H1 (cell line): ENCODE measurements at regions not wholly inside any gene's neighbourhood (a gene's known extent, or its start where the extent isn't known, plus 50 kb on each side); places are given as distances from the start of the nearest gene placed in this dataset.

ENCODE experiments used
- CBX5 ChIP-seq: fragments of 300-800, 300-1000 bp; sonication (generic); IDR thresholded peaks from 2 replicates; pipeline ENCODE4 v1.7.1; 2016; ENCODE audit warnings: antibody characterized with exemption, low read length, low read depth
- PHF8 ChIP-seq: fragments of 200-600 bp; sonication (generic); conservative IDR thresholded peaks from 2 replicates; pipeline ENCODE4 v1.7.1; 2012; ENCODE audit warnings: low read depth, mild to moderate bottlenecking, inconsistent platforms, low read length, moderate library complexity
- TF ChIP-seq, protein P1 (sequence below): IDR thresholded peaks from 2 replicates; pipeline ENCODE4 v1.6.1; 2012; ENCODE audit warnings: inconsistent platforms

DNA sequence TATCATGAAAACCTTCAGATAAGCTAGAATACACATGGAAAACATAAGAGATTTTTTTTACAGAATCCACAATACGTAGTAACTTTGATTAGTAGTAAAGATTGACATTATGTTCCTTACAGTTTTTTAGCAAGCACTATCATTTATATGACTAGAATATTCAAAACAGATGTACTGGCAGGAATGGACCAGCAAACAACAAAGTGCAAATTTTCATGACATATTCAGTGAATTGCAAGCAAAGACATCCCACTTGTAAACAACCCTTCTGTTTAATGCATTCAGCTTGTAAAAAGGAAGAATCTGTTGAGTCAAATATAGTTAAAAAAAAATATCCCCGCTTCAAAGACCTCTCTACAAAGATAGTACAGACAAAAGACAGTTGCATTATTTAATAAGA is 403.7 kb upstream of the TRAM1L1 start (continued):
- TF ChIP-seq CBX5 (no peak), PHF8 (no peak)
- TF ChIP-seq, protein P1, sequence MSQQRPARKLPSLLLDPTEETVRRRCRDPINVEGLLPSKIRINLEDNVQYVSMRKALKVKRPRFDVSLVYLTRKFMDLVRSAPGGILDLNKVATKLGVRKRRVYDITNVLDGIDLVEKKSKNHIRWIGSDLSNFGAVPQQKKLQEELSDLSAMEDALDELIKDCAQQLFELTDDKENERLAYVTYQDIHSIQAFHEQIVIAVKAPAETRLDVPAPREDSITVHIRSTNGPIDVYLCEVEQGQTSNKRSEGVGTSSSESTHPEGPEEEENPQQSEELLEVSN, result no peak
- TF ChIP-seq, all 59 proteins: peak for 0
